Stimulated activated CD8-positive, alpha-beta memory T cell treated with anti-CD3 and anti-CD28 coated beads, Interleukin-4, amount 100 ng/mL, for 48 hours (primary cell): ENCODE measurements at regions not wholly inside any gene's neighbourhood (a gene's known extent, or its start where the extent isn't known, plus 50 kb on each side); places are given as distances from the start of the nearest gene placed in this dataset.

ENCODE experiments used
- DNase-seq: peaks from one replicate; pipeline ENCODE4 v3.0.0-alpha.2; 2020

- no peak for DNase-seq
Measured at GRCh38 chr13:39245688-39246087, 207.4 kb downstream of the NHLRC3 start.

- no peak for DNase-seq
Measured at GRCh38 chr13:39249982-39250381, 211.7 kb downstream of the NHLRC3 start.

GRCh38 chr13:39250440-39250839 lies 212.2 kb downstream of the NHLRC3 start:
- DNase-seq = no peak

- no peak for DNase-seq
Measured at GRCh38 chr13:39251340-39251739, 213.1 kb downstream of the NHLRC3 start.

GRCh38 chr13:39253774-39254173 lies 215.5 kb downstream of the NHLRC3 start:
- no peak for DNase-seq

GRCh38 chr13:39254601-39255000 lies 216.3 kb downstream of the NHLRC3 start:
- no peak for DNase-seq

- DNase-seq = no peak
Measured at GRCh38 chr13:39257642-39258041, 219.4 kb downstream of the NHLRC3 start.

GRCh38 chr13:39259371-39260140 lies 221.3 kb downstream of the NHLRC3 start:
- peak; percentile 24 for DNase-seq

GRCh38 chr13:39263033-39263432 lies 224.8 kb downstream of the NHLRC3 start:
- peak; percentile 54 for DNase-seq

- no peak for DNase-seq
Measured at GRCh38 chr13:39263531-39263930, 225.3 kb downstream of the NHLRC3 start.

- no peak for DNase-seq
Measured at GRCh38 chr13:39266426-39266825, 228.2 kb downstream of the NHLRC3 start.

GRCh38 chr13:39268398-39268797 lies 230.1 kb downstream of the NHLRC3 start:
- no peak for DNase-seq

GRCh38 chr13:39269004-39269403 lies 230.7 kb downstream of the NHLRC3 start:
- DNase-seq = no peak

GRCh38 chr13:39269411-39269810 lies 231.2 kb downstream of the NHLRC3 start:
- no peak for DNase-seq

GRCh38 chr13:39272994-39273393 lies 234.7 kb downstream of the NHLRC3 start:
- no peak for DNase-seq

GRCh38 chr13:39273953-39274738 lies 235.9 kb downstream of the NHLRC3 start:
- DNase-seq = no peak

GRCh38 chr13:39274739-39275325 lies 236.6 kb downstream of the NHLRC3 start:
- no peak for DNase-seq

GRCh38 chr13:39279077-39279476 lies 240.8 kb downstream of the NHLRC3 start:
- no peak for DNase-seq

GRCh38 chr13:39281539-39282150 lies 243.4 kb downstream of the NHLRC3 start:
- no peak for DNase-seq

- no peak for DNase-seq
Measured at GRCh38 chr13:39282400-39282972, 244.2 kb downstream of the NHLRC3 start.

- no peak for DNase-seq
Measured at GRCh38 chr13:39283072-39283471, 244.8 kb downstream of the NHLRC3 start.

- DNase-seq = no peak
Measured at GRCh38 chr13:39284801-39285388, 246.6 kb downstream of the NHLRC3 start.
